ENCODE measurements at regions not wholly inside any gene's neighbourhood (a gene's known extent, or its start where the extent isn't known, plus 50 kb on each side); places are given as distances from the start of the nearest gene placed in this dataset.

DNA sequence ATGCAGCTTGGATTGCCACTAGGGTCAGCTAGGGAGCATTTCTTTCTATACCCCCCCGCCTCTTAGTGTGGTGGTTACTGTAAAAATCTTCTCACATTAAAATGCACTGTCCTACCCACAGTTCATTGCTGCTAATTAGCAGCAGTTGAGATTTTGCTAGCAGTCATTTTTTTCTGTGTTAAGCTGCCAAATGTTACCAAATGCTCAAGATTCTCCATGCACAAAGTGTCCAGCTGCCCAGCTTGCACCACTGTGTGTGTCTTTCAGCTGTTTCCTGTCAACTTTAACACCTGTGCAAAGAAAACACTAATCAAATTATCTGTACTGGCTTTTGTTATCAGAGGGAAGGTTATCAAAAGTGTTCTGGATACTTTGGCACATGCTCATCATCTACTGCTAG is 679.3 kb downstream of the NR4A2 start:
- Mint-ChIP-seq H3K9me3 (no peaks in the 10 kb centered on the region), H3K4me1 (no peaks in the 10 kb centered on the region)
- DNase-seq (ENCODE audit: low spot score in 2 of 2, unreplicated experiment in 2 of 2): no peak

DNA sequence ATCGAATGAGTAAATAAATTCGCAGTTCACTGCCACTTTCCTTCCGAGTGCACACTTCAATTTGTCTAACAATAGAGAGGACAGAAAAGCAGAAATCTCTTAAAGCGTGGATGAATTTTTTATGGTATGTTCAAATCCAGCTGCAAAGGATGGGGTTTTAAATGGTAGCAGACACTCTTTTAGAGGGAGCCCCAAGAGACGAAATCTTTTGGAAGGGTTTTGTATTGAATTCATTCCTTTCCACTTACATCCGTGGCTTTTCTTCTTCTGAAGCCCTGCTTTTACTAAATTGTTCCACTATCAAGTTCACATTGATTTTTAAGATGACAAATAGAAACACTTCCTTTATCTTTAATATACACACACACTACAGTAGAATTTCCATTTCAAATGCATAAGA is 680.7 kb downstream of the NR4A2 start:
- TF ChIP-seq, protein P1, sequence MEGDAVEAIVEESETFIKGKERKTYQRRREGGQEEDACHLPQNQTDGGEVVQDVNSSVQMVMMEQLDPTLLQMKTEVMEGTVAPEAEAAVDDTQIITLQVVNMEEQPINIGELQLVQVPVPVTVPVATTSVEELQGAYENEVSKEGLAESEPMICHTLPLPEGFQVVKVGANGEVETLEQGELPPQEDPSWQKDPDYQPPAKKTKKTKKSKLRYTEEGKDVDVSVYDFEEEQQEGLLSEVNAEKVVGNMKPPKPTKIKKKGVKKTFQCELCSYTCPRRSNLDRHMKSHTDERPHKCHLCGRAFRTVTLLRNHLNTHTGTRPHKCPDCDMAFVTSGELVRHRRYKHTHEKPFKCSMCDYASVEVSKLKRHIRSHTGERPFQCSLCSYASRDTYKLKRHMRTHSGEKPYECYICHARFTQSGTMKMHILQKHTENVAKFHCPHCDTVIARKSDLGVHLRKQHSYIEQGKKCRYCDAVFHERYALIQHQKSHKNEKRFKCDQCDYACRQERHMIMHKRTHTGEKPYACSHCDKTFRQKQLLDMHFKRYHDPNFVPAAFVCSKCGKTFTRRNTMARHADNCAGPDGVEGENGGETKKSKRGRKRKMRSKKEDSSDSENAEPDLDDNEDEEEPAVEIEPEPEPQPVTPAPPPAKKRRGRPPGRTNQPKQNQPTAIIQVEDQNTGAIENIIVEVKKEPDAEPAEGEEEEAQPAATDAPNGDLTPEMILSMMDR (IDR thresholded peaks at IDR 0.05; ENCODE audit: unreplicated experiment): no peak
- Mint-ChIP-seq H3K4me1 (no peaks in the 10 kb centered on the region), H3K27me3 (ENCODE audit: low read depth) (peaks cover 3% of the 10 kb centered on the region), H3K4me3 (no peak overlapping the region), H3K9me3 (no peaks in the 10 kb centered on the region), H3K27ac (no peak overlapping the region), H3K36me3 (no peaks in the 10 kb centered on the region)
- DNase-seq (ENCODE audit: low spot score in 2 of 2, unreplicated experiment in 2 of 2): no peak

More for the DNA sequence above, 679.3 kb downstream of the NR4A2 start:
- TF ChIP-seq, protein P1 (IDR thresholded peaks at IDR 0.05; ENCODE audit: unreplicated experiment): no peak
- H3K36me3 Mint-ChIP-seq: no peaks in the 10 kb centered on the region
- H3K4me3 Mint-ChIP-seq: no peak overlapping the region
- H3K27me3 Mint-ChIP-seq (ENCODE audit: low read depth): peaks cover 3% of the 10 kb centered on the region
- H3K27ac Mint-ChIP-seq: no peak overlapping the region

DNA sequence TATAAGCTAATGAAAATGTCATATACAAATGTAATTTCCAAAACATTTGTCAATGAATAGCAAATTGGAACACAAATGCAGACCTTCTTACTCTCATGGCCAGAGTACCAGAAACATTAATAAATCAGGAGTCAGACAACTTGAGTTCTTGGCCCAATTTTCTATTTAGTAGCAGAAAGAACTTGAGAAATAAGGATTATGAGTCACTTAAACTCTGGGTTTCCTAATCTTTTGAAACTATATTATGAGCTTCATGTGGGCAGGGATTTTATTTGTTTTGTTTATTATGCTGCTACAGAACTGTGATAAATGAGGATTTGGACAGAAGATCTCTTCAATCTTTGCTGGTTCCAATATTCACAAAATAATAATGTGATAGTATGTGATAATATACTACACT is 686.7 kb downstream of the NR4A2 start:
- Mint-ChIP-seq H3K36me3 (no peaks in the 10 kb centered on the region), H3K27me3 (ENCODE audit: low read depth) (peaks cover 2% of the 10 kb centered on the region), H3K4me1 (no peaks in the 10 kb centered on the region), H3K4me3 (no peak overlapping the region), H3K9me3 (no peaks in the 10 kb centered on the region), H3K27ac (no peak overlapping the region)
- no peak for DNase-seq (ENCODE audit: low spot score in 2 of 2, unreplicated experiment in 2 of 2)
- TF ChIP-seq, protein P1 (IDR thresholded peaks at IDR 0.05; ENCODE audit: unreplicated experiment): no peak

DNA sequence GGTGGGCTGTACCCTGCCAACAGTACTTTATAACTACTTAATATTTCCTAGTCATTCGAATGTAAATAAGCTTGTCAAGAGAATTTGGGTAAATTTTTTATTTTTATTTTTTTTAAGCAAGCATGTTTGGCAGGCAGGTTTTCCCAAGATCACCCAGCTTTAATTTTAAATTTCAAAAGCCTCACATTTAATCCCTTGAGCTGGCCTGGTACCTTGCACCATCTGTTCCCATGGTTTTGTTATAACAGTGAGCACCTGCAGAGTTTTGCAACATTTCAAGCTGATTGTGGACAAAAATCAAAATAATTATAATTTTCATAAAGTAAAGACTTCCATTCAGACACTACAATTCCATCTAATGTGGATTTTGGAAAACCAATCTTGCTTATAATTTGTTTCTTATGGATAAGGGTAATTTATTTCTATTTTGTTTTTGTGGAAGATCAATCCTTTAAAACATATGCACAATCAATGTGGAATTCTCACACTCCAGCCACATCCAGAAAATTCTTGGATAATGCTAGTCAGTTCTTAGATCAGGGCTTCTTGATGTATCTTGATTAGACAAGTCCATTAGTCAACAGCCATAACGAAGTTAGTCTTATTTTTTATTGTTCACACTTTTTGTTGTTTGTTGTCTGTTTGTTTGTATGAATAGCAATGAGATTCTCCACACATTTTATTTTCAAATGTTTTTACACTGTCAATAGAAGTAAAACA is 689.3 kb downstream of the NR4A2 start:
- H3K9me3 Mint-ChIP-seq: no peaks in the 10 kb centered on the region
- H3K4me3 Mint-ChIP-seq: no peak overlapping the region
- DNase-seq (ENCODE audit: low spot score in 2 of 2, unreplicated experiment in 2 of 2): no peak
- no peak overlapping the region for H3K27ac Mint-ChIP-seq
- TF ChIP-seq, protein P1 (IDR thresholded peaks at IDR 0.05; ENCODE audit: unreplicated experiment): no peak
- no peaks in the 10 kb centered on the region for H3K36me3 Mint-ChIP-seq
- H3K4me1 Mint-ChIP-seq: no peaks in the 10 kb centered on the region
- peaks cover 2% of the 10 kb centered on the region for H3K27me3 Mint-ChIP-seq (ENCODE audit: low read depth)

DNA sequence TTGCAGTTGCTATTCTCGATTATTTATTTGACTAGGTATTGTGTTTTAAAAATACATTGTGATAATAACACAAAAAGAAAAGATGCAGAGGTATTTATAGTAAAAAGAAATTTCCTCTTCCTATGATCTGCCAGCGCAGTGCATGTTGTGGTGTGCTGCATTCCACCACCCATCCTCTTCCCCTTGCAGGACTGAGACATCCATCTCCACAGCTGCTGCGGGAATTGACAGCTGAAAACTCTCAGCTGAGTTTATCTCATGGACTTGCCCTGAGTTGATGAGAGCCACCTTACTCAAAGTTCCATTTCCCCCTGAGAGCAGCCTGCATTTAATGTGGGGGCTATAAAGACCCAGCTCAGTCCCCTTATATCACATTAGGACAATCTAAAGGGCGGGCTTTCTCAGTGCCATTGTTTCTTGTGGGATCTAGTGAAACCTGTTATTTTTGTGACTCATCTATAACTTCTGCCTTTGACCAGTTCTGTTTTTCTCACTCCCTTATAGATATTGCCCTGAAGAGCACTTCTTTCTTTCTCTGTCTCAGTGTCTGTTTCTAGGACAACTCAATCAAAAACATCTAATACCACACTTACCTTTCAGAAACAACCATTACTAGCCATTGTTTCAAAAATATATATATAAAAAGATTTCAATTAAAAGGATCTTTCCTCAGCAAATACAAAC is 698.5 kb downstream of the NR4A2 start:
- Mint-ChIP-seq H3K36me3 (no peaks in the 10 kb centered on the region), H3K27me3 (ENCODE audit: low read depth) (peaks cover 3% of the 10 kb centered on the region), H3K4me1 (no peaks in the 10 kb centered on the region), H3K27ac (no peak overlapping the region), H3K4me3 (no peak overlapping the region), H3K9me3 (no peaks in the 10 kb centered on the region)
- TF ChIP-seq, protein P1 (IDR thresholded peaks at IDR 0.05; ENCODE audit: unreplicated experiment): no peak
- DNase-seq (ENCODE audit: low spot score in 2 of 2, unreplicated experiment in 2 of 2): no peak

Measured in mesothelial cell of epicardium (in vitro differentiated cells).